Renal pelvis (tissue), 1 donor: ENCODE measurements at regions not wholly inside any gene's neighbourhood (a gene's known extent, or its start where the extent isn't known, plus 50 kb on each side); places are given as distances from the start of the nearest gene placed in this dataset.
"Not testable (repeated sequence)": the region's sequence is repeated elsewhere in the genome, so short reads cannot be mapped to it uniquely, and the experiment has no call there.

Source experiments
- DNase-seq: peaks from one replicate; pipeline ENCODE4 v3.0.0-alpha.2; 2013

- no peak for DNase-seq
These were observed 188.4 kb downstream of the SATB1 start for GRCh38 chr3:18236726-18237125.

GRCh38 chr3:18234717-18235335 is 190.3 kb downstream of the SATB1 start:
- DNase-seq, result no peak

- DNase-seq, result no peak
These were observed 191.0 kb downstream of the SATB1 start for GRCh38 chr3:18233987-18234716.

GRCh38 chr3:18232317-18232716 is 192.8 kb downstream of the SATB1 start:
- DNase-seq, result no peak

GRCh38 chr3:18228060-18228459 is 197.1 kb downstream of the SATB1 start:
- no peak for DNase-seq

GRCh38 chr3:18225709-18226108 is 199.4 kb downstream of the SATB1 start:
- DNase-seq, result no peak

GRCh38 chr3:18224426-18224825 is 200.7 kb downstream of the SATB1 start:
- DNase-seq, result no peak

GRCh38 chr3:18223974-18224373 is 201.2 kb downstream of the SATB1 start:
- DNase-seq, result no peak

GRCh38 chr3:18223571-18223970 is 201.6 kb downstream of the SATB1 start:
- DNase-seq, result no peak

GRCh38 chr3:18222686-18223085 is 202.5 kb downstream of the SATB1 start:
- DNase-seq, result no peak

- peak; percentile 11 for DNase-seq
These were observed 207.5 kb downstream of the SATB1 start for GRCh38 chr3:18217507-18218174.

- DNase-seq, result no peak
These were observed 208.1 kb downstream of the SATB1 start for GRCh38 chr3:18216996-18217395.

GRCh38 chr3:18215639-18216038 is 209.5 kb downstream of the SATB1 start:
- no peak for DNase-seq

- DNase-seq, result no peak
These were observed 214.0 kb downstream of the SATB1 start for GRCh38 chr3:18211116-18211515.

GRCh38 chr3:18208856-18209255 is 216.3 kb downstream of the SATB1 start:
- DNase-seq, result no peak

- no peak for DNase-seq
These were observed 217.0 kb downstream of the SATB1 start for GRCh38 chr3:18208091-18208490.

GRCh38 chr3:18207226-18207625 is 217.9 kb downstream of the SATB1 start:
- DNase-seq, result no peak

- not testable (repeated sequence) for DNase-seq
These were observed 219.4 kb downstream of the SATB1 start for GRCh38 chr3:18205701-18206100.

- DNase-seq, result no peak
These were observed 223.8 kb downstream of the SATB1 start for GRCh38 chr3:18201315-18201714.

GRCh38 chr3:18199757-18200156 is 225.4 kb downstream of the SATB1 start:
- DNase-seq, result no peak

- DNase-seq, result no peak
These were observed 229.3 kb downstream of the SATB1 start for GRCh38 chr3:18195836-18196235.

GRCh38 chr3:18194431-18194830 is 230.7 kb downstream of the SATB1 start:
- no peak for DNase-seq

GRCh38 chr3:18190646-18191045 is 234.5 kb downstream of the SATB1 start:
- no peak for DNase-seq
